GM23338 (cell line): ENCODE measurements at regions not wholly inside any gene's neighbourhood (a gene's known extent, or its start where the extent isn't known, plus 50 kb on each side); places are given as distances from the start of the nearest gene placed in this dataset.
"Not testable (repeated sequence)": the region's sequence is repeated elsewhere in the genome, so short reads cannot be mapped to it uniquely, and the experiment has no call there.

Experiments
- ATAC-seq: fragments of 200-7000 bp; cut with Tn5 transposase; 3 replicates; pipeline ENCODE4 v1.9.1; 2020
- DNase-seq: peaks from one replicate; pipeline ENCODE4 v3.0.0-alpha.2; 2015; ENCODE audit warnings: low spot score
- H2AFZ ChIP-seq: fragments of 200-600 bp; sonication (generic); 2 replicates; pipeline ENCODE4 v1.8.0; 2016; ENCODE audit warnings: antibody characterized with exemption, mild to moderate bottlenecking, moderate library complexity
- H3F3A ChIP-seq: fragments of 200-600 bp; sonication (generic); replicated peaks from 2 replicates; pipeline ENCODE4 v1.8.0; 2017; ENCODE audit warnings: antibody characterized with exemption, mixed run types, low read depth
- H3K27ac ChIP-seq: fragments of 200-600 bp; sonication (generic); 2 replicates; pipeline ENCODE4 v1.6.1; 2016; ENCODE audit warnings: low read depth
- H3K27me3 ChIP-seq: fragments of 200-600 bp; sonication (generic); 2 replicates; pipeline ENCODE4 v1.8.0; 2016; ENCODE audit warnings: mild to moderate bottlenecking, mixed run types, moderate library complexity; ENCODE audit not compliant: insufficient read depth
- H3K36me3 ChIP-seq: fragments of 200-600 bp; sonication (generic); 2 replicates; pipeline ENCODE4 v1.8.0; 2016; ENCODE audit warnings: mild to moderate bottlenecking; ENCODE audit not compliant: insufficient read depth
- H3K4me1 ChIP-seq: fragments of 200-600 bp; sonication (generic); 2 replicates; pipeline ENCODE4 v1.8.0; 2016; ENCODE audit warnings: mild to moderate bottlenecking, moderate library complexity; ENCODE audit not compliant: insufficient read depth
- H3K4me2 ChIP-seq: fragments of 200-600 bp; sonication (generic); 2 replicates; pipeline ENCODE4 v1.7.1; 2017; ENCODE audit warnings: mixed run types
- H3K4me3 ChIP-seq: fragments of 200-600 bp; sonication (generic); 2 replicates; pipeline ENCODE4 v1.6.1; 2016; ENCODE audit warnings: mixed run types
- H3K79me2 ChIP-seq: fragments of 200-600 bp; sonication (generic); replicated peaks from 2 replicates; pipeline ENCODE4 v1.8.0; 2017; ENCODE audit warnings: mild to moderate bottlenecking; ENCODE audit not compliant: insufficient read depth
- H3K9me2 ChIP-seq: fragments of 200-600 bp; sonication (generic); 2 replicates; pipeline ENCODE4 v1.8.0; 2017; ENCODE audit not compliant: insufficient read depth
- H4K20me1 ChIP-seq: fragments of 200-600 bp; sonication (generic); replicated peaks from 2 replicates; pipeline ENCODE4 v1.8.0; 2017; ENCODE audit warnings: mild to moderate bottlenecking; ENCODE audit not compliant: insufficient read depth
- H3K27ac Mint-ChIP-seq: 2 replicates; pipeline ENCODE4 v1.8.0; 2020; ENCODE audit warnings: inconsistent platforms, mild to moderate bottlenecking, moderate library complexity, mixed read lengths
- H3K27me3 Mint-ChIP-seq: 3 replicates; pipeline ENCODE4 v1.8.0; 2022; ENCODE audit warnings: low read depth, mild to moderate bottlenecking, moderate library complexity, mixed read lengths, inconsistent platforms; ENCODE audit not compliant: insufficient read depth, poor library complexity
- H3K36me3 Mint-ChIP-seq: 3 replicates; pipeline ENCODE4 v1.8.0; 2021; ENCODE audit warnings: low read depth, mild to moderate bottlenecking, inconsistent platforms, moderate library complexity, mixed read lengths
- H3K4me1 Mint-ChIP-seq: 3 replicates; pipeline ENCODE4 v1.8.0; 2020; ENCODE audit warnings: mild to moderate bottlenecking, inconsistent platforms, mixed read lengths
- H3K4me3 Mint-ChIP-seq: 3 replicates; pipeline ENCODE4 v1.8.0; 2021; ENCODE audit warnings: moderate library complexity, mild to moderate bottlenecking, inconsistent platforms, mixed read lengths
- H3K9me3 Mint-ChIP-seq: 3 replicates; pipeline ENCODE4 v1.8.0; 2020; ENCODE audit warnings: moderate library complexity, mild to moderate bottlenecking, inconsistent platforms, mixed read lengths
- CREB1 ChIP-seq: fragments of 250-450 bp; sonication (Bioruptor Pico); IDR thresholded peaks from 2 replicates; pipeline ENCODE4 v1.5.0; 2020; ENCODE audit warnings: low read depth, mild to moderate bottlenecking, moderate library complexity
- CTCF ChIP-seq, 2 experiments: fragments of 200-600 bp in 1 of 2; sonication (generic) in 1 of 2; conservative IDR thresholded peaks; 2 replicates each; pipeline versions ENCODE4 v1.5.1 to v1.6.1; 2016 to 2017; ENCODE audit warnings: antibody characterized with exemption in 2 of 2, low read depth in 2 of 2, mild to moderate bottlenecking in 2 of 2, moderate library complexity in 1 of 2
- ETS1 ChIP-seq: IDR thresholded peaks from 2 replicates; pipeline ENCODE4 v1.6.1; 2016; ENCODE audit warnings: antibody characterized with exemption
- EZH2phosphoT487 ChIP-seq: fragments of 200-600 bp; sonication (generic); IDR thresholded peaks from one replicate; pipeline ENCODE4 v1.8.1; 2018; ENCODE audit warnings: antibody characterized with exemption; ENCODE audit not compliant: unreplicated experiment
- JUNB ChIP-seq: IDR thresholded peaks from one replicate; pipeline ENCODE4 v1.6.1; 2016; ENCODE audit warnings: antibody characterized with exemption; ENCODE audit not compliant: unreplicated experiment
- POLR2AphosphoS5 ChIP-seq: IDR thresholded peaks from 2 replicates; pipeline ENCODE4 v1.6.1; 2016; ENCODE audit warnings: antibody characterized with exemption, low read depth
- STAT1 ChIP-seq: IDR thresholded peaks from one replicate; pipeline ENCODE4 v1.6.1; 2016; ENCODE audit warnings: antibody characterized with exemption; ENCODE audit not compliant: unreplicated experiment
- ZNF331 ChIP-seq: fragments of 250-450 bp; sonication (Bioruptor Pico); IDR thresholded peaks from 2 replicates; pipeline ENCODE4 v1.5.0; 2020; ENCODE audit warnings: low read depth, mild to moderate bottlenecking, moderate library complexity
- ZNF462 ChIP-seq: fragments of 250-450 bp; sonication (Bioruptor Pico); IDR thresholded peaks from 2 replicates; pipeline ENCODE4 v1.5.0; 2020; ENCODE audit warnings: mild to moderate bottlenecking, moderate library complexity

- not testable (repeated sequence) for H3K27me3 Mint-ChIP-seq, H3K27ac ChIP-seq, H3K36me3 ChIP-seq, H3K36me3 Mint-ChIP-seq, H4K20me1 ChIP-seq, H3K79me2 ChIP-seq, H3K4me1 Mint-ChIP-seq, H3K9me3 Mint-ChIP-seq, H3K27me3 ChIP-seq, H3K27ac Mint-ChIP-seq, H3F3A ChIP-seq, H3K9me2 ChIP-seq, H3K4me1 ChIP-seq
- Histone ChIP-seq H3K4me3 (peak overlapping the region; percentile 62), H2AFZ (peak overlapping the region; percentile 97), H3K4me2 (peak overlapping the region; percentile 73)
- peak; percentile 20 to 42; a peak in 3 of 4 replicates for TF ChIP-seq CTCF (conservative IDR thresholded peaks at IDR 0.05; ENCODE audit: low read depth in 2 of 2)
- peak; percentile 52 for ATAC-seq
- peak overlapping the region; percentile 58; the same call in 2 of the 3 replicates for H3K4me3 Mint-ChIP-seq
- peak; percentile 38 for DNase-seq
These were observed 1188.0 kb downstream of the NXPH1 start for GRCh38 chr7:9621306-9621902.

GRCh38 chr7:9621927-9622326 is 1188.5 kb downstream of the NXPH1 start:
- H3K4me2 ChIP-seq, result peak overlapping the region; percentile 73
- peak overlapping the region; percentile 58; the same call in 2 of the 3 replicates for H3K4me3 Mint-ChIP-seq
- no peaks in the 10 kb centered on the region for H3K36me3 ChIP-seq
- DNase-seq (peak; percentile 12), ATAC-seq (peak; percentile 43; the same call in 2 of the 3 replicates)
- H3K4me3 ChIP-seq, result peak overlapping the region; percentile 62
- no peaks in the 10 kb centered on the region for H3K36me3 Mint-ChIP-seq
- 0 out of 2 replicates have a peak, but pooled peaks cover 4% of the 10 kb centered on the region for H3K27me3 ChIP-seq
- H3K27me3 Mint-ChIP-seq, result no peaks in the 10 kb centered on the region
- H3K27ac ChIP-seq, result no peak overlapping the region
- no peak overlapping the region for H3K27ac Mint-ChIP-seq
- H3F3A ChIP-seq, result no peaks in the 10 kb centered on the region
- peak overlapping the region; percentile 97 for H2AFZ ChIP-seq
- peaks cover 3% of the 10 kb centered on the region; the same call in 1 of the 2 replicates for H3K4me1 ChIP-seq
- H3K9me3 Mint-ChIP-seq, result no peaks in the 10 kb centered on the region; the same call in 2 of the 3 replicates
- H3K9me2 ChIP-seq, result no peaks in the 10 kb centered on the region
- no peaks in the 10 kb centered on the region; the same call in 2 of the 3 replicates for H3K4me1 Mint-ChIP-seq
- no peaks in the 10 kb centered on the region for H3K79me2 ChIP-seq
- H4K20me1 ChIP-seq, result no peaks in the 10 kb centered on the region
- TF ChIP-seq JUNB (no peak), CREB1 (CRISPR knock-in tag) (no peak), ETS1 (no peak), ZNF462 (CRISPR knock-in tag) (no peak), ZNF331 (CRISPR knock-in tag) (no peak), CTCF (conservative IDR thresholded peaks at IDR 0.05; ENCODE audit: low read depth in 2 of 2) (no peak), POLR2AphosphoS5 (no peak), STAT1 (no peak), EZH2phosphoT487 (no peak)
